ENCODE measurements at regions not wholly inside any gene's neighbourhood (a gene's known extent, or its start where the extent isn't known, plus 50 kb on each side); places are given as distances from the start of the nearest gene placed in this dataset.

DNA sequence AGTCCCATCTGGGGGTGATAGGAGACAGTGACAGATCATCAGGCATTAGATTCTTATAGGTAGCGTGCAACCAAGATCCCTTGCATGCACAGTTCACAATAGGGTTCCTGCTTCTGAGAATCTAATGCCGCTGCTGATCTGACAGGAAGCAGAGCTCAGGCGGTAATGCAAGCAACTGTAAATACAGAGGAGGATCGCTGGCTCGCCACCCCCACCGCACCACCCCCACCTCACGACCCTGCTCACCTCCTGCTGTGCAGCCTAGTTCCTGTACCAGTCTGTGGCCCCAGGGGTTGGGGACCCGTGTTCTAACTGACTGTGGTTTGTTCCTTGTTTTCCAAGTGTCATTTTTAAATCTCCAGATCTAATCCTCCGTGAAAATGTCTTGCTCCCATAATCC lies 89.0 kb upstream of the MAPK10 start:
- Histone ChIP-seq H3K9me3 (peaks cover 0 to 6% of the 10 kb centered on the region in 2 donors), H3K27ac (no peak overlapping the region), H3K27me3 (no peaks in the 10 kb centered on the region), H3K4me1 (no peaks in the 10 kb centered on the region), H3K36me3 (no peaks in the 10 kb centered on the region), H3K4me3 (no peak overlapping the region)
- TF ChIP-seq, protein P1, sequence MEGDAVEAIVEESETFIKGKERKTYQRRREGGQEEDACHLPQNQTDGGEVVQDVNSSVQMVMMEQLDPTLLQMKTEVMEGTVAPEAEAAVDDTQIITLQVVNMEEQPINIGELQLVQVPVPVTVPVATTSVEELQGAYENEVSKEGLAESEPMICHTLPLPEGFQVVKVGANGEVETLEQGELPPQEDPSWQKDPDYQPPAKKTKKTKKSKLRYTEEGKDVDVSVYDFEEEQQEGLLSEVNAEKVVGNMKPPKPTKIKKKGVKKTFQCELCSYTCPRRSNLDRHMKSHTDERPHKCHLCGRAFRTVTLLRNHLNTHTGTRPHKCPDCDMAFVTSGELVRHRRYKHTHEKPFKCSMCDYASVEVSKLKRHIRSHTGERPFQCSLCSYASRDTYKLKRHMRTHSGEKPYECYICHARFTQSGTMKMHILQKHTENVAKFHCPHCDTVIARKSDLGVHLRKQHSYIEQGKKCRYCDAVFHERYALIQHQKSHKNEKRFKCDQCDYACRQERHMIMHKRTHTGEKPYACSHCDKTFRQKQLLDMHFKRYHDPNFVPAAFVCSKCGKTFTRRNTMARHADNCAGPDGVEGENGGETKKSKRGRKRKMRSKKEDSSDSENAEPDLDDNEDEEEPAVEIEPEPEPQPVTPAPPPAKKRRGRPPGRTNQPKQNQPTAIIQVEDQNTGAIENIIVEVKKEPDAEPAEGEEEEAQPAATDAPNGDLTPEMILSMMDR (IDR thresholded peaks at IDR 0.05) = no peak
- DNase-seq (ENCODE audit: low spot score in 2 of 2) = no peak
- intact Hi-C loops (cut with DNase I) = no loop called here

DNA sequence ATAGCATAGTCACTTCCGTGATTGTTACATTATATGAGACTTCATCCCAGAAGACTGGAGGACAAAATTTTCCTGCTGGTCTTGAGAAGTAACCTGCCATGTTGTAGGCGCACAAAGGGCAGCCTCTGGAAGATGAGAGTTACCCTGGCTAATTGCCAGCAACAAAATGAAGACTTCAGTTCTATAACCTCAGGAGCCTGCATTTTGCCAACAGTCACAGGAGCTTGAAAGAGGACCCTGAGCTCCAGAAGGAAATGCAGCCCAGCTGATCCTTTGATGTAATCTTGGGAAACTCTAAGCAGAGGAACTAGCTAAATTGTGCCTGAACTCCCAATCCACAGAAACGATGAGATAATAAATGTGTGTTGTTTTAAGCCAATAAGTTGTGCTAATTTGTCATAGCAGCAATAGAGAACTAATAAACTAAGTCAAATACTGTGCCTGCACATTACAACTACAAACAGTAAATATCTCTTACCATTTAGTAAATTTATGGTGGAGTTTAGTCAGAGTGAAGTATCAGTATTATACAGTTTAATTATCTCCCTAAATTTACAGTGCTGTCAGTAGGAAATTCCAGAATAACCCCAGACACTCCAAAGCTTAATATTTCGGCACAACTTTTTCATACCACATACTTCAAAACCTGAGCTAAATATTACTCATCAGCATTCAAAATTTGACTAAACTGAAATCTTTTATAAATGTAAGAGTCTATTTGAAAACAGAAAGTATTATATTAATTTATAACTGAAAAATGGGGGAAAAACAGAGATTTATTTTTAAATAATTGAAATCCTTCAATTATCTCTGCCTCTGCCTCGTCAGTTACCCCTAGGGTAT lies 90.1 kb upstream of the MAPK10 start:
- H3K36me3 ChIP-seq = no peaks in the 10 kb centered on the region
- H3K4me3 ChIP-seq = no peak overlapping the region
- TF ChIP-seq, protein P1 (IDR thresholded peaks at IDR 0.05) = no peak
- H3K9me3 ChIP-seq = no peaks in the 10 kb centered on the region
- no peaks in the 10 kb centered on the region for H3K27me3 ChIP-seq
- H3K4me1 ChIP-seq = no peaks in the 10 kb centered on the region
- intact Hi-C loops (cut with DNase I) = no loop called here
- H3K27ac ChIP-seq = no peak overlapping the region
- no peak for DNase-seq (ENCODE audit: low spot score in 2 of 2)

DNA sequence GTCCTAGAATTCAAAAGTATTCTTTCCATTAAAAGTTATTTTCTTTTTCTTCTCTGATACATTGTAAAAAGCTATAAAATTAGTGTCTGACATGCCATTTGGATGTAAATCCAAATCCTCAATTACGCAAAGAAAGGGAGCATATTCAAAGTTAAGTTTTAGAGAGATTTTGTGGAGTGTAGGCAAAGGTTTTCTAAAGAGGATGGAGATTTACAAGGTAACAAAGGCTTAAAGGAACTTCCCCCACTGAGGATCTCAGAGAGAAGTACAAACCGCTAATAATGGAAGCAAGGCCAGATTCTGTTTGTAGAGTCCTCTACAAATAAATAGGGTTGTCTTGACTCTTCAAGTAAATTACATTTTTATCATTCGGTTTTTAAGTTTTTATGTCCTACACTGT lies 91.0 kb upstream of the MAPK10 start:
- TF ChIP-seq, protein P1 (IDR thresholded peaks at IDR 0.05) = no peak
- intact Hi-C loops (cut with DNase I) = no loop called here
- no peaks in the 10 kb centered on the region for H3K4me1 ChIP-seq
- H3K9me3 ChIP-seq = no peaks in the 10 kb centered on the region
- no peak overlapping the region for H3K27ac ChIP-seq
- no peaks in the 10 kb centered on the region for H3K27me3 ChIP-seq
- no peak overlapping the region for H3K4me3 ChIP-seq
- no peaks in the 10 kb centered on the region for H3K36me3 ChIP-seq
- no peak for DNase-seq (ENCODE audit: low spot score in 2 of 2)

DNA sequence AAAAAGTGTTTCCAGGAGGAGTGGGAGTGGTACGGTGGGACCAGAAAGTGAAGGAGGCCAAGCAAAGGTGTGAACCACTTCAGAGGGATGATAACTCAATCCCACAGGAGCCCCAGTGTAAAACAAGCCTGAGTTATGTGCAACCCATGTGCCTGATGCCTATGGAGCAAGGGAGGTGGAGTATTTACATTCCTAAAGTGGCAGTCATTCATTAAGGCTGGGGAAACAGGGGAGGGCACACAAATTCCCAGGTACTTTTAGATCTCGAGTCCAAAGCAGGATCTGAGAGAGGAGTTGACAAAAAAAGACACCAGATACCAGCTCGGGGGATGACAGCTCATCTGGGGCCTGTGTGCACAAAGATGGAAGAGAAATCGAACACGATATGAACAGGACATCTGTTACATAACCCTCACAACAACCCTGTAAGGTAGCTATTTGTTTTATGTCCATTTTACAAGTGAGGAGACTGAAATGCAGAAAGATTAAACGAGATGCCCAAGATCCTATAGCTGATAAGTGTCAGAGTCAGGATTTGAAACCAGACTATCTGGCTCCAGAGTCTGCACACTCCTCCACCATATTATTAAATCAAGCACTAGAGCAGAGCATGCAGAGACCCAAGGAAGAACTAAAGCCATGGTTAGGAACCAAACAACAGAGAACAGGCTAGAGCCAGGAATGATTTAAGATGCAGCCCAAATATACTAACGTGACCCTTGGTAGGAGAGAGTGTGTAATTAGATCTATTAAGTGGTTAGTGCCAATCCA lies 91.9 kb upstream of the MAPK10 start:
- Histone ChIP-seq H3K36me3 (no peaks in the 10 kb centered on the region), H3K27me3 (no peaks in the 10 kb centered on the region), H3K4me3 (peak overlapping the region; percentile 39 to 77), H3K4me1 (no peaks in the 10 kb centered on the region), H3K27ac (peak overlapping the region in 1 of 2 donors; percentile 87), H3K9me3 (no peaks in the 10 kb centered on the region)
- TF ChIP-seq, protein P1 (IDR thresholded peaks at IDR 0.05) = no peak
- intact Hi-C loops (cut with DNase I) = no loop called here
- DNase-seq (ENCODE audit: low spot score in 2 of 2) = no peak

DNA sequence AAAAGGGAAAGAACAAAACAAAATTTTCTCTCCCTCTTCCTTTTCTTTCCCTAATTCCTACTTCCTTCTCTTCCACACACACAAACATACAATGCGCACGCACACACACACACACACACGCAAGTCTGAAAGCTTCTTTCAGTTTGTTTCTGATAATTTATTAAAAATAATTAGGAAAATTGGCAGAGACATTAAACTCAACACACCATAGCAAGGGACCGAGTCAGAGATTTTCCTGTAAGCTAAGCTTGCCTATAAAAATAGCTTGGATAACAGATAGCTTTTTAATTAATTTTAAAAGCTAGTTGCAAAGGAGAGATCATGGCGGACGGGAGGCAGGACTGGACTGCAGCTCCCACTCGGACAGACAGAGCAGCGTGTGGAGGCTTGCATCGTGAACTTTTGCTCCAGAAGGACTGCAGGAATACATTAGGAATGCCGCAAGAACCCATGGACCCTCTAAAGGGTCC lies 92.6 kb upstream of the MAPK10 start:
- Histone ChIP-seq H3K9me3 (no peaks in the 10 kb centered on the region), H3K27ac (peak overlapping the region; percentile 61 to 87), H3K27me3 (no peaks in the 10 kb centered on the region), H3K4me3 (peak overlapping the region; percentile 38 to 77), H3K36me3 (no peaks in the 10 kb centered on the region), H3K4me1 (no peaks in the 10 kb centered on the region)
- intact Hi-C loops (cut with DNase I) = no loop called here
- TF ChIP-seq, protein P1 (IDR thresholded peaks at IDR 0.05) = no peak
- DNase-seq (ENCODE audit: low spot score in 2 of 2) = no peak
